SK-N-SH (cell line): ENCODE measurements at regions not wholly inside any gene's neighbourhood (a gene's known extent, or its start where the extent isn't known, plus 50 kb on each side); places are given as distances from the start of the nearest gene placed in this dataset.

Experiments used
- ELF1 ChIP-seq: IDR thresholded peaks from 2 replicates; pipeline ENCODE4 v1.4.0; 2012
- EP300 ChIP-seq, 2 experiments: IDR thresholded peaks; 2 replicates each; pipeline versions ENCODE4 v1.4.0 to v1.6.1; 2012; ENCODE audit warnings: borderline replicate concordance in 1 of 2, low read depth in 1 of 2, low read length in 1 of 2
- FOXJ3 ChIP-seq: sonication (generic); formaldehyde crosslinking; IDR thresholded peaks from 2 replicates; pipeline ENCODE4 v1.5.1; 2020; ENCODE audit warnings: mild to moderate bottlenecking, missing genetic modification reagents
- JUND ChIP-seq: IDR thresholded peaks from 2 replicates; pipeline ENCODE4 v1.4.0; 2012
- MEF2A ChIP-seq: IDR thresholded peaks from 2 replicates; pipeline ENCODE4 v1.4.0; 2012; ENCODE audit warnings: low read depth, borderline replicate concordance
- MXI1 ChIP-seq: IDR thresholded peaks from 2 replicates; pipeline ENCODE4 v1.6.1; 2012; ENCODE audit warnings: mild to moderate bottlenecking, low read depth, low read length, improper control_type of control experiment
- NFIC ChIP-seq: IDR thresholded peaks from 2 replicates; pipeline ENCODE4 v1.4.0; 2012; ENCODE audit warnings: borderline replicate concordance
- POLR2AphosphoS5 ChIP-seq: IDR thresholded peaks from 2 replicates; pipeline ENCODE4 v1.6.1; 2012; ENCODE audit warnings: low read depth, low read length
- TF ChIP-seq, protein P1 (sequence below): fragments of 150-350 bp; IDR thresholded peaks from 2 replicates; pipeline ENCODE4 v1.6.1; 2017; ENCODE audit warnings: antibody characterized with exemption, low read length, low read depth, borderline replicate concordance
- TF ChIP-seq, protein P2 (sequence below): fragments of 200-600 bp; sonication (generic); IDR thresholded peaks from 2 replicates; pipeline ENCODE4 v1.6.1; 2017; ENCODE audit warnings: antibody characterized with exemption, mild to moderate bottlenecking, moderate library complexity
- TF ChIP-seq, protein P3 (sequence below): IDR thresholded peaks from 2 replicates; pipeline ENCODE4 v1.4.0; 2012; ENCODE audit warnings: low read depth, borderline replicate concordance

DNA sequence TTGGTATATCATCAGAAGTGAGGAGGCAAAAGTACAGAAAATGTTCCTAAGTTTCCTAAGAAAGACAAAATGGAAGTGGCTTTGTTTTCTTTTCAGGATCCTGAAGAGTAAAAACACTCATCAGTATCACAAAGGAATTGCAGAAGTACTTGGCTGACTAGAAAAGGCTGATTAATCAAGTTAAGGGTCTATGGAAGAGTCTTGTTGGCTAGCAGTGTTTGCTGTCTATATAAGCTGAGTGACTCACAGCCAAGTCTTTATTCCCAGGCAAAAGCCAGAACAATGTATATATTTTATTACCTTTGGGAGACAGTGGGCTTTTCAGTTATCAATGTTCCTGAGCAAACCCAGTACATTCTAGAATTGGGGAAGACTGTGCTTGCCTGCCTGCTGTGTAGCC, 777.0 kb downstream of the PLA2G4A start:
- TF ChIP-seq POLR2AphosphoS5: no peak
- TF ChIP-seq FOXJ3 (CRISPR knock-in tag): no peak
- TF ChIP-seq NFIC: no peak
- no peak for TF ChIP-seq JUND
- TF ChIP-seq, protein P1, sequence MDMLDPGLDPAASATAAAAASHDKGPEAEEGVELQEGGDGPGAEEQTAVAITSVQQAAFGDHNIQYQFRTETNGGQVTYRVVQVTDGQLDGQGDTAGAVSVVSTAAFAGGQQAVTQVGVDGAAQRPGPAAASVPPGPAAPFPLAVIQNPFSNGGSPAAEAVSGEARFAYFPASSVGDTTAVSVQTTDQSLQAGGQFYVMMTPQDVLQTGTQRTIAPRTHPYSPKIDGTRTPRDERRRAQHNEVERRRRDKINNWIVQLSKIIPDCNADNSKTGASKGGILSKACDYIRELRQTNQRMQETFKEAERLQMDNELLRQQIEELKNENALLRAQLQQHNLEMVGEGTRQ: no peak
- TF ChIP-seq, protein P2, sequence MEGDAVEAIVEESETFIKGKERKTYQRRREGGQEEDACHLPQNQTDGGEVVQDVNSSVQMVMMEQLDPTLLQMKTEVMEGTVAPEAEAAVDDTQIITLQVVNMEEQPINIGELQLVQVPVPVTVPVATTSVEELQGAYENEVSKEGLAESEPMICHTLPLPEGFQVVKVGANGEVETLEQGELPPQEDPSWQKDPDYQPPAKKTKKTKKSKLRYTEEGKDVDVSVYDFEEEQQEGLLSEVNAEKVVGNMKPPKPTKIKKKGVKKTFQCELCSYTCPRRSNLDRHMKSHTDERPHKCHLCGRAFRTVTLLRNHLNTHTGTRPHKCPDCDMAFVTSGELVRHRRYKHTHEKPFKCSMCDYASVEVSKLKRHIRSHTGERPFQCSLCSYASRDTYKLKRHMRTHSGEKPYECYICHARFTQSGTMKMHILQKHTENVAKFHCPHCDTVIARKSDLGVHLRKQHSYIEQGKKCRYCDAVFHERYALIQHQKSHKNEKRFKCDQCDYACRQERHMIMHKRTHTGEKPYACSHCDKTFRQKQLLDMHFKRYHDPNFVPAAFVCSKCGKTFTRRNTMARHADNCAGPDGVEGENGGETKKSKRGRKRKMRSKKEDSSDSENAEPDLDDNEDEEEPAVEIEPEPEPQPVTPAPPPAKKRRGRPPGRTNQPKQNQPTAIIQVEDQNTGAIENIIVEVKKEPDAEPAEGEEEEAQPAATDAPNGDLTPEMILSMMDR: no peak
- TF ChIP-seq MEF2A: no peak
- TF ChIP-seq ELF1: no peak
- TF ChIP-seq MXI1: no peak
- TF ChIP-seq EP300 (IDR thresholded peaks at IDR 0.05; ENCODE audit: borderline replicate concordance in 1 of 2, low read depth in 1 of 2, low read length in 1 of 2): no peak
- TF ChIP-seq, protein P3, sequence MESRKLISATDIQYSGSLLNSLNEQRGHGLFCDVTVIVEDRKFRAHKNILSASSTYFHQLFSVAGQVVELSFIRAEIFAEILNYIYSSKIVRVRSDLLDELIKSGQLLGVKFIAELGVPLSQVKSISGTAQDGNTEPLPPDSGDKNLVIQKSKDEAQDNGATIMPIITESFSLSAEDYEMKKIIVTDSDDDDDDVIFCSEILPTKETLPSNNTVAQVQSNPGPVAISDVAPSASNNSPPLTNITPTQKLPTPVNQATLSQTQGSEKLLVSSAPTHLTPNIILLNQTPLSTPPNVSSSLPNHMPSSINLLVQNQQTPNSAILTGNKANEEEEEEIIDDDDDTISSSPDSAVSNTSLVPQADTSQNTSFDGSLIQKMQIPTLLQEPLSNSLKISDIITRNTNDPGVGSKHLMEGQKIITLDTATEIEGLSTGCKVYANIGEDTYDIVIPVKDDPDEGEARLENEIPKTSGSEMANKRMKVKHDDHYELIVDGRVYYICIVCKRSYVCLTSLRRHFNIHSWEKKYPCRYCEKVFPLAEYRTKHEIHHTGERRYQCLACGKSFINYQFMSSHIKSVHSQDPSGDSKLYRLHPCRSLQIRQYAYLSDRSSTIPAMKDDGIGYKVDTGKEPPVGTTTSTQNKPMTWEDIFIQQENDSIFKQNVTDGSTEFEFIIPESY: no peak
